WTC11 (cell line): ENCODE measurements at regions not wholly inside any gene's neighbourhood (a gene's known extent, or its start where the extent isn't known, plus 50 kb on each side); places are given as distances from the start of the nearest gene placed in this dataset.

ENCODE experiments used
- ESRRA ChIP-seq: sonication (generic); formaldehyde crosslinking; IDR thresholded peaks from 2 replicates; pipeline ENCODE4 v1.8.1; 2022; ENCODE audit warnings: mild to moderate bottlenecking, missing genetic modification reagents, borderline replicate concordance
- KAT7 ChIP-seq: sonication (generic); formaldehyde crosslinking; IDR thresholded peaks from 2 replicates; pipeline ENCODE4 v1.8.1; 2023; ENCODE audit warnings: missing genetic modification reagents, mild to moderate bottlenecking, borderline replicate concordance
- TF ChIP-seq, protein P1 (sequence below): sonication (generic); formaldehyde crosslinking; IDR thresholded peaks from 2 replicates; pipeline ENCODE4 v1.8.1; 2022; ENCODE audit warnings: low read depth, mild to moderate bottlenecking, moderate library complexity, missing genetic modification reagents, borderline replicate concordance
- TF ChIP-seq, protein P2 (sequence below): fragments of 200-600 bp; IDR thresholded peaks from 2 replicates; pipeline ENCODE4 v1.8.0; 2022; ENCODE audit warnings: antibody characterized with exemption
- TF ChIP-seq, protein P3 (sequence below): sonication (generic); formaldehyde crosslinking; IDR thresholded peaks from 2 replicates; pipeline ENCODE4 v1.8.1; 2023; ENCODE audit warnings: mild to moderate bottlenecking, missing genetic modification reagents, moderate library complexity

GRCh38 chr12:98291828-98292227, 223.6 kb upstream of the TMPO start:
- TF ChIP-seq, protein P1, sequence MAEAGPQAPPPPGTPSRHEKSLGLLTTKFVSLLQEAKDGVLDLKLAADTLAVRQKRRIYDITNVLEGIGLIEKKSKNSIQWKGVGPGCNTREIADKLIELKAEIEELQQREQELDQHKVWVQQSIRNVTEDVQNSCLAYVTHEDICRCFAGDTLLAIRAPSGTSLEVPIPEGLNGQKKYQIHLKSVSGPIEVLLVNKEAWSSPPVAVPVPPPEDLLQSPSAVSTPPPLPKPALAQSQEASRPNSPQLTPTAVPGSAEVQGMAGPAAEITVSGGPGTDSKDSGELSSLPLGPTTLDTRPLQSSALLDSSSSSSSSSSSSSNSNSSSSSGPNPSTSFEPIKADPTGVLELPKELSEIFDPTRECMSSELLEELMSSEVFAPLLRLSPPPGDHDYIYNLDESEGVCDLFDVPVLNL: no peak
- no peak for TF ChIP-seq KAT7
- TF ChIP-seq, protein P2, sequence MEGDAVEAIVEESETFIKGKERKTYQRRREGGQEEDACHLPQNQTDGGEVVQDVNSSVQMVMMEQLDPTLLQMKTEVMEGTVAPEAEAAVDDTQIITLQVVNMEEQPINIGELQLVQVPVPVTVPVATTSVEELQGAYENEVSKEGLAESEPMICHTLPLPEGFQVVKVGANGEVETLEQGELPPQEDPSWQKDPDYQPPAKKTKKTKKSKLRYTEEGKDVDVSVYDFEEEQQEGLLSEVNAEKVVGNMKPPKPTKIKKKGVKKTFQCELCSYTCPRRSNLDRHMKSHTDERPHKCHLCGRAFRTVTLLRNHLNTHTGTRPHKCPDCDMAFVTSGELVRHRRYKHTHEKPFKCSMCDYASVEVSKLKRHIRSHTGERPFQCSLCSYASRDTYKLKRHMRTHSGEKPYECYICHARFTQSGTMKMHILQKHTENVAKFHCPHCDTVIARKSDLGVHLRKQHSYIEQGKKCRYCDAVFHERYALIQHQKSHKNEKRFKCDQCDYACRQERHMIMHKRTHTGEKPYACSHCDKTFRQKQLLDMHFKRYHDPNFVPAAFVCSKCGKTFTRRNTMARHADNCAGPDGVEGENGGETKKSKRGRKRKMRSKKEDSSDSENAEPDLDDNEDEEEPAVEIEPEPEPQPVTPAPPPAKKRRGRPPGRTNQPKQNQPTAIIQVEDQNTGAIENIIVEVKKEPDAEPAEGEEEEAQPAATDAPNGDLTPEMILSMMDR: no peak
- TF ChIP-seq, protein P3, sequence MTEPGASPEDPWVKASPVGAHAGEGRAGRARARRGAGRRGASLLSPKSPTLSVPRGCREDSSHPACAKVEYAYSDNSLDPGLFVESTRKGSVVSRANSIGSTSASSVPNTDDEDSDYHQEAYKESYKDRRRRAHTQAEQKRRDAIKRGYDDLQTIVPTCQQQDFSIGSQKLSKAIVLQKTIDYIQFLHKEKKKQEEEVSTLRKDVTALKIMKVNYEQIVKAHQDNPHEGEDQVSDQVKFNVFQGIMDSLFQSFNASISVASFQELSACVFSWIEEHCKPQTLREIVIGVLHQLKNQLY (CRISPR knock-in tag): no peak
- TF ChIP-seq ESRRA (CRISPR knock-in tag): no peak
